OCI-M2 (cell line): ENCODE measurements at regions not wholly inside any gene's neighbourhood (a gene's known extent, or its start where the extent isn't known, plus 50 kb on each side); places are given as distances from the start of the nearest gene placed in this dataset.

ENCODE experiments used
- DNase-seq: peaks from one replicate; lab custom pipeline; 2025; ENCODE audit not compliant: unreplicated experiment; lab: John Stamatoyannopoulos, UW

GRCh38 chr13:60282708-60283107 lies 114.3 kb upstream of the TDRD3 start:
- DNase-seq, result no peak

GRCh38 chr13:60286707-60287106 lies 110.3 kb upstream of the TDRD3 start:
- DNase-seq, result no peak

GRCh38 chr13:60288569-60288968 lies 108.5 kb upstream of the TDRD3 start:
- no peak for DNase-seq

GRCh38 chr13:60303166-60303565 lies 93.9 kb upstream of the TDRD3 start:
- DNase-seq, result no peak

DNA sequence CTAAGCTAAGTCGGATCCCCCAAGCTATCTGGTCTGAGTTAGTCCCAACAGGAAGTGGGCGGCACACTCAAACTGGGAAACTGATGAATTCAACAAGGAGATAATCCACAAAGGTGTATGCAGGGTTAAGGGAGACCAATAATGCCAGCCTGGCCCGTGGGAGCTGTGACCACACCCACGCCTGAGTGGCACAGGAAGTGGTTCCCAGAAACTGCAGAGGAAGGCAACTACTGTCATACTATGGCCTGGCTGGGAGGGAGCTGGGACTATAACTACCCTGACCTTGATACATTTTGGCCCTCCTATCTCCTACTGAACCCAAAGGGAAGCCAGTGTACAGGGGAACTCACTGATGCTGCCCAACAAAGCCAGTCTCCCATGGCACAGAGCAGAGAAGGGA lies 85.5 kb upstream of the TDRD3 start:
- DNase-seq, result no peak

- no peak for DNase-seq
Observed at GRCh38 chr13:60312851-60313505, 84.0 kb upstream of the TDRD3 start.

DNA sequence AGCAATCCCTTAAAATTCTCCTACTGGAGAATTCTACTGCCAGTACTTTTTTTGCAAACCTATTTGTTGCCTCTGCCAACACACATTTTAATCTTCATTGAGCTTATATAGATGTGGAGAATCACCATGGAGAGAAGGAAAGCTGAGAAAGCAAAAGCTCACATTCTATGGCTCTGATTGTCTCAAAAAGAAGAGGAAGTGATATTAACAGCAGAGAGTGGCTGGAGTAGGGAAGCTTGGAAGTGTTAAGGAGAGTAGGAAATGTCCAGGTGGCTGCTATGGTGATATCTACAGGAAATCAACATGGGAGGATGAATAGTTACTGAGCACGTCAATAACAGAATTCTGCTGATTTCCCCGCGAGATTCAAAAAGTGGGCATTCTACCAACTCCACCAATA lies 78.8 kb upstream of the TDRD3 start:
- DNase-seq, result no peak

DNA sequence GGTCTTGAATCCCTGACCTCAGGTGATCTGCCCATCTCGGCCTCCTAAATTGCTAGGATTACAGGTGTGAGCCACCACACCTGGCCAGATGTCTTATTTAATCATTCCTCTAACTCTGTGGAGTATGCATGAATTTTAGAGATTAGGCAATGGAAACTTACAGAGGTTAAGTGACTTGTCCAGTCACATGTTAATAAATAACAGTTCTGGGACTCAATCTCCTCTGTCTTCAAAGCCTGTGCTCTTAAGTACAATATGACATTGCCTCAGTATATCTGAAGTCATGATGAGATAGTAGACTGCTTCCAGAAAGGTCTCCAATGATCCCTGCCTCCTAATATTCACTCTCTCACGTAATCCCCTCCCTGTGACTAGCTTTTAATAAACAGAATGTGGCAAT lies 72.9 kb upstream of the TDRD3 start:
- DNase-seq, result no peak

GRCh38 chr13:60326273-60326672 lies 70.7 kb upstream of the TDRD3 start:
- DNase-seq, result no peak

DNA sequence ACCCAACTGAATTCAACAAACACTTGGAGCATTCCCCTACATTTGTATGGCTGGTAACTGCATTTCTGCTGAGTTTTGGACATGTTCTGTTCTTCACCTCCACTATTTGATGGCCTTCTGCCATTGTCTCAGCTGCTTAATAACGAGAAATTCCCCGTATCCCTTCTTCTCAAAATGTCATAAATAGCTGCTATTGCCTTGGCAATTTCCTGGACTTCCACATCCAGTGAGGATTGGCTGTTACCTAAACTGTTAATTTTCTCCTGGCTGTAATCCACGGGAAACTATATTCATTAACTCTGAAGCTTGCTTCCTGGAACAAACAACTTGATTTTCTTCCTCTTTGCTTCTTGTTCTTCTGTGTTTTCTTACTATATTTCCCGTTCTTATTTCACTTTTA lies 69.5 kb upstream of the TDRD3 start:
- DNase-seq, result no peak

DNA sequence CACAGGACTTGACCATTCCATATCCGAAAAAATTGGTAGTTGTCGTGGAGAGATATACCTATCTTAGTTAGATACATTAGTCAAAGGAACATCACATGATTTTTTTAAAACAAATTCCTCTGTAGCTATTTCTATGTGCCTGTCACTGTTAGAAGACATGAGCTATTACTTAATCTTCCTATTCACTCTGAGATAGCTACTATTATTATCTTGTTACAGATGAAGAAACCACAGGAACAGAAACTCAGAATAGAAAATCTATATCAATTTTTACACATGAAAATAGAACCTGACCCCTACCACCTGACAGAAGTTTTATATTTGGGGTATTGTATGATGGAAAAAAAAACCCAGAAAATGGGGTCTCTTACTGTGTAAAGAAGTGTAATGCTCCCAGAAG lies 68.9 kb upstream of the TDRD3 start:
- DNase-seq, result no peak

GRCh38 chr13:60329221-60329923 lies 67.6 kb upstream of the TDRD3 start:
- peak; percentile 13 for DNase-seq

DNA sequence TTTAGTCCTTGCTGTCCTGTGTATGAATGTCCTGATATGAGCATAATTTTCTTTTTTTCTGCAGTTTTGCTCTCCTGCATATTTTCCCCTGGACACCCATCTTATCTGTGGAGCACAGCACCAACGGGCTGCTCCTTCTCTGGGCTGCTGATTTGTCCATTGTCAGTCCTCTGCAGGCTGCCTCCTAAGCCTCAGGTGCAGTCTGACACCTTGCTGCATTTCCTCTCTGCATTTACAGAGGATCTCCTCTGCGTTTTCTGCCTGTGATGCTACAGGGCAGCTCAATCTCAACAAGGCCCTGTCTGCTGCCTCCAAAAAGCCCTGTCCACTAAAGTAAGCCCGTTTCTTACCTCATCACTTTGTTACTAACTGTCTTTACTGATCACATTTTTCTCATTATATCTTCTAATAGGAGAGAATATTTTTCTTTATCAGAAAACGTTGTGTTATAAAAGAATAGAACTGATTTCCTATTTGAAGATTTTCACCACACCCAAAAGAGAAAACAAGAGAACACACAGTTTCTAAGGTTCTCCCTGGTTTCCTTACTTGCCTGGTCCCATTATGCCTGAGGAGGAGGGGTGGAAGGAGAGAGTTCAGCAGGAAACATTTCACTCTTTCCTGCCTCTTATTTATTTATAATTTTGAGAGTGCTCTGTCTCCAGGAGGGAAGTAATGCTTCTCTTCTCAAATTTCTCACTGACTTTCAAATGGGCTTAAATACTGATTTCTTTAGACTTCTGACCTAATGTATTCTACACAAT lies 65.6 kb upstream of the TDRD3 start:
- no peak for DNase-seq

DNA sequence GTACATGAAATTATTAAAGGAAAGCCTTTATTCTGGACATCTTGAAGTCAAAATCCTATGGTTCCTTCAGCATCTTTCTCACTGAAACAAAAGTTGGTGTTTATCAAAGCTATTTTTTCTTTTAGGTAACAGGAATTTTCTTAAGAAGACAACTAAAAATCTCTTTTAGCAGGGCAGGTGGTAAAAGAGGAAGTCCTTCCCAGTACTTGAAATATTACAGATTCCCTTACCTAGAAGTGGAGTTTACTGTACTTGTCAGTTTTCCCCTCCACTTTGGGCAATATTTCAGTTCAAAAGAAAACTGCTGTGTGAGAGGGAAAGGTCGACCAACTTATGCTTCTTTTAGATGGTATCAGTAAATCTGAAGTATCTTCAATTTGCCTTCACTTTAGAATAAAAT lies 64.3 kb upstream of the TDRD3 start:
- no peak for DNase-seq

DNA sequence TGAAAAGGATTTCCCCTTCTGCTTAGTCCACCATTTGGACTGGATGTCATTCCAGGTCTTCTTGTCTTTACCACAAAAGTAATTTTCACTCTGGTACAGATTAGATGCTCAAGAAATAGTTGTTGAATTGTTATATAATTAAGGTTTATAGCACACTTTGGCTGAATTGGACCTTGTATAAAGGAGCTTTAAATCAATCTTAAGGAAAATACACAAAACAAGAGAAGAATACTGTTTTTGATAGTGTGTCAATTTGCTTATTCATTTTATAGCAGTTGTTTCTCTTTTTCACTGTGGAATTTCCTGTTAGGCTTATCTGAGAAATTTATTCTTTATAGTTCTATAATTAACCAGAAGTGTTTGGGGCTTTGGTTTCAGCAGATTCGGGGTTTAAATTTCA lies 62.7 kb upstream of the TDRD3 start:
- no peak for DNase-seq

- no peak for DNase-seq
Observed at GRCh38 chr13:60335531-60335930, 61.5 kb upstream of the TDRD3 start.

GRCh38 chr13:60338754-60339153 lies 58.3 kb upstream of the TDRD3 start:
- DNase-seq, result no peak

GRCh38 chr13:60343978-60344377 lies 53.0 kb upstream of the TDRD3 start:
- no peak for DNase-seq

- no peak for DNase-seq
Observed at GRCh38 chr13:60347174-60347573, 49.8 kb upstream of the TDRD3 start.
